ENCODE measurements at regions not wholly inside any gene's neighbourhood (a gene's known extent, or its start where the extent isn't known, plus 50 kb on each side); places are given as distances from the start of the nearest gene placed in this dataset.
"Not testable (repeated sequence)": the region's sequence is repeated elsewhere in the genome, so short reads cannot be mapped to it uniquely, and the experiment has no call there.

DNA sequence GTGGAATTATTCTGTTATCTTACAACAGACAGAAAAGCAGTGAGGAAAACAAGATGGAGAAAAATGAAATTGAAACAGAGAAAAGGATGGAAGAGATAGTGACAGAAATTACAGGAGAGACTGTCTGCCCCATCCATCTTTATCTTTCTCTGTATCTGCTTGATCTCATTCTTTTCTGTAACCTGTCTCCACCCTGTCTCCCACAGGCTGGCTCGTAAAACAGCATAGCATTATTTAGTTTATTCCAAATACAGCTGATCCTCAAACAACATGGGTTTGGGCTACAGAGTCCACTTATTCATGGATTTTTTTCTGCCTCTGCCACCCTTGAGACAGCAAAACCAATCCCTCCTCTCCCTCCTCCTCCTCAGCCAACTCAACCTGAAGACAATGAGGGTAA, 482.3 kb upstream of the JARID2 start:
- DNase-seq (ENCODE audit: low spot score) = no peak

DNA sequence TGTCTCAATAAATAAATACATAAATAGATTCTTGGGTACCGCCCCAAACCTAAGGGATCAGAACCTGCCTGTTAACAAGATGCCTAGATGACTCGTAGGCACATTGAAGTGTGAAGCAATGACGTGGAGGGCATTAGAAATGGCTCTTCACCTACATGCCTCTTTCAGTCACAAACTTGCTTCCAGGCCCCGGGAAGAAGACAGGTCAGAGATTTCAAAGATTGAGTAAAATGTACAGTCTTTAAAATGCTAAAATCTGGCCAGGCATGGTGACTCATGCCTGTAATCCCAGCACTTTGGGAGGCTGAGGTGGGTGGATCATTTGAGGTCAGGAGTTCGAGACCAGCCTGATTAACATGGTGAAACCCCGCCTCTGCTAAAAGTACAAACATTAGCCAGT, 480.8 kb upstream of the JARID2 start:
- no peak for DNase-seq (ENCODE audit: low spot score)

DNA sequence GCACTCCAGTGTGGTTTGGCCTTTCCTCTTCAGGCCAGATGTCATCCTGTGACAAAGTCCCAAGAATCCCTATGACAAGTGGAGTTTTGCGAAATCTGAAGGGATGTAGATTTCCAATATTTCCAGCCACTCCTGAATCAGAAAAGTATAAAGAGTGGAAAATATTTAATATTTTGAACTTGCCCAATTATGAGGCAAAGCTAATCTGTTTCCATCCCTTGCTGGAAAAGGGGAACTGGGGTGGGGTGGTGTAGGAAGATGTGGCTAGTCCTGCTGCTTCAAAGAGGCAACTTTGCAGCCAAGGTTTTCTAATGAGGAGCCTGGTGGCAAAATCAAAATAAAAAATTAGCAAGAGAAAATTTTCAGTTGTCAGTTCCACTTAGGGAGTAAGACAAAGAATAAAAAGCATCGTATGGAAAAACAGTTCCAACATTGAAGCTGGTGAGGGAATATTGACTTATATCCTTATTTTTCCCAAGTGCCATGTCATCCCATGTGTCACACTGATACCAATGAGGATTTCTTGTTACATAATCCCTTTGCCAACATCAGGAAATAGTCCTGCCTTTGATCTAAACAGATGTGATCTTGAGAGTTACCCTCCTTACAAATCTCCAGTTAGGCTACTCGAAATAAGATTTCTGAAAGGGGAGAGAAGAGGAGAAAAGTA, 480.0 kb upstream of the JARID2 start:
- no peak for DNase-seq (ENCODE audit: low spot score)

DNA sequence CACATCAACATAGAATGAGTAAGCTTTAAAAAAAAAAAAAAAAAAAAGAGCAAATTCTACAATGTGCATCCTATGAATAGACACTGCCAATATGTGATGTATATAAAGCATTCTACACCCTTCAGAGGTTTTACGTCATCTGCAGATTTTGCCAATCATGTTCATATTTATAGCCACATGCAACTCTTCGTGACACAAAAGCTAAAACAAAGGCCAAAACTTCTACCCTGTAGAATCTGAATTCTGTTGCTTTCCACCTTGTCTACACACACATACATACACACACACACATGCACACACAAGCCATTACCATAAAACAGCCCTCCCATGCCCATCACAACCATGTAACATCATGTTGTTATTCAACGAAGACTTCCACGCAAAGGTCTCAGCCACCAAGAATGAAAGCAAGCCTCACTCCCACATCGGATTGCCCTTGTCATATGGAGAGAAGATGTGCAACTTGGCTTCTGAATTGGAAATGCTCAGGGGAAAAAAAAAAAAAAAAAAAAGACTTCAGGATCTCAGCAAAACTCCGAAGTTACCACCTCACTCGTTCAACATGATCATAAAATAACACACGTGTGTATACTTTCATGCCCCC, 479.4 kb upstream of the JARID2 start:
- DNase-seq (ENCODE audit: low spot score) = no peak

DNA sequence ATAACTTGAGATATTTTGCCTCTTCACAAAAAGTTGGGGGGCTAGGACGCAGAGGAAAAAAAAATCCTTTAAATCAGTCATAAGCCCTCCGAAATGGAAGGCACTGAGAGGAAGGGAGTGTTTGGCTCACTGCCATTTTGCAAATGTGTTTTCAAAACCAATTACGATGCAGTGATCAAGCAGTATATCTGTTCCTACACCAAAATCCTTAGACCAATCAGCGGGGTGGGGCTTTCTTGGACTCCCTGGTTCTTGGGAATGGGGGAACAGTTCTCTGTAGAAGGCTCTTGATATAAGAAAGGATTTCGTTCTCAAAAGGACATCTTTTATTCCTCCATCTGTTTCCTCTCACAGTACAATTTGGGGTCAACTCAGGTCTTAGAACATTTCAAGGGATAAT, 478.6 kb upstream of the JARID2 start:
- no peak for DNase-seq (ENCODE audit: low spot score)

DNA sequence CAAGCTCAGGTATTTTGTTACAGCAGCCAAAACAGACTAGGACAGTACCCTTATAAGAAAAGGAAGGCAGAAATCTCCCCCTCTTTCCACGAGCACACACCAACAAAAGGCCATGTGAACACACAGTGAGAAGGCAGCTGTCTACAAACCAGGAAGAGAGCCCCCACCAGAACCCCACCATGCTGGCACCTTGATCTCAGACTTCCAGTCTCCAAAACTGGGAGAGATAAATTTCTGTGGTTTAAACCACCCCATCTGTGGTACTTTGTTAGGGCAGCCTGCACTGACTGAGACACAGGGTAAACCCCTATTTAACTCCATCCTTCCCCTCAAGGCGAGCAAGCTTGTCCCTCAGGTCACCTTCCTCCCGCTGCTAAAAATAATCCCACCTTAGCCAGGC, 475.8 kb upstream of the JARID2 start:
- no peak for DNase-seq (ENCODE audit: low spot score)

DNA sequence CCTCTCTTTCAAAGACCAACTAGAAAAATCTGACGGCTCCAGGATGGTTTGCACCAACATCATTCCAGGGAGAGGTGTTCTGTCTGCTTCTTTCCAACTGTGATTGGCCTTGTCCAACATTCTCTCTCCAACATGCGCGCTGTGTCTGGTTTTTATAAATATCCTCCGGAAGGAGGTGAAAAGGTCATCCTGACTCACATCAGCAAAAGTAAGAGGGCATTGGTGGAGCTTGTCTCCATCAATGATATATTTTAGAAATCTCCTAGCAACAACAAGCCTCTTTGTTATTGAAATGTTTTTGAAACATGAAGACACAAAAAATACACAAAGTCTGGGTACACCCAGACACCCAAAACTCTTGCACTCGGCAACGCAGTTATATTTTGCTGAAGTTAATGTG, 475.3 kb upstream of the JARID2 start:
- no peak for DNase-seq (ENCODE audit: low spot score)

DNA sequence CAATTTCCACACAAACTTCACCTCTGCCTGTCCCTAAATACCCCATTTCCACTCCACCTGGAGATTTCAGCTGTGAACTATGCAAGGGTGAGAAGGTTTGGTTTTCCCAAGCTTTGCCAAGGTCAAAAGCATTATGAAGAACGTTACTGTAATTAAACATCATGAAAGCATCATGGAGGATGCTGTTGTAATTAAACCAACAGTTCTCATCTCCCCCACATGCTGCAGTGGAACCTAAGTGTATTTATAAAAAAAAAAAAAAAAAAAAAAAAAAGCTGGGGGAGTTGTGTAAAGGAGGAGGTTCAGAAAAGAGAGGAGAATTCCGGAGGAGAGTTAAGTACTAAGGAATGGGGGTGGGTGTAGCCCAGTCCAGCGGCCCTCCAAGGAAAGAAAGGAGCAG, 474.9 kb upstream of the JARID2 start:
- no peak for DNase-seq (ENCODE audit: low spot score)

DNA sequence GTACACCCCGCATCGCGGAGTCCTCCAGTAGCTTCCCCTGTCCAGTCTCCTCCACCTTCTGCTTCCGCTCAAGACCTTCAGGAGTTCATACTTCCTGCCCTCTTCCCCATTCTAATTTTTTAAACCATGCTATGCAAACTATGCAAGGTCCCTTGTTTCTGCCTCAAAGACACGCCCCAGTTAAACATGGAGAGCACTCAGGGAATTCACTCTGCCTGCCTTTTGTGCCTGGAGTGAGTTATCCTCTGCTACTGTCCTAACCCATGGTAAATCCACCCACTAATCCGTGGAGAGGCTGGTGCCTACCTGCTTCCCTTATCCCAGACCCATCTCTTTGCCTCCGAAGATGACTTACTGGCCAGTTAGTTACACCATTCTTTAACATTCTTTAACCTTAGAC, 473.7 kb upstream of the JARID2 start:
- DNase-seq (ENCODE audit: low spot score) = no peak

DNA sequence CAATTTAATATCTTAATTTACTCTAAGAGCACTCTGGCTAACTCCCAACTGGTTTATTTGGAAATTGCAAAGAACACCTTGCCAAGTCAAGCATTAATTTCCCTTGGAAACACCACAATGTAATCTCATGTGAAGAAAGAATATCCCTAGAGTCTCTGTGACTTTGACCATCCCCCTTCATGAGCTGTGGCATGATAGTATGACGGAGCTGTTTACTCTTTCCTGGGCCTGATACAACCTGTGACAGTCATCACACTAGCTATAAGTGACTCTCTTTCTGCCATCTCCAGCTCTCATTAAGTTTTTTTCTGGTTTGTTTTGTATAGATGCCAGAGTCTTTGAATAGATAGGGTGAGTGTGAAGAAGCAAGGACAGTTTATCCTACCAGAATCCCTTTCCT, 470.3 kb upstream of the JARID2 start:
- DNase-seq (ENCODE audit: low spot score) = no peak

DNA sequence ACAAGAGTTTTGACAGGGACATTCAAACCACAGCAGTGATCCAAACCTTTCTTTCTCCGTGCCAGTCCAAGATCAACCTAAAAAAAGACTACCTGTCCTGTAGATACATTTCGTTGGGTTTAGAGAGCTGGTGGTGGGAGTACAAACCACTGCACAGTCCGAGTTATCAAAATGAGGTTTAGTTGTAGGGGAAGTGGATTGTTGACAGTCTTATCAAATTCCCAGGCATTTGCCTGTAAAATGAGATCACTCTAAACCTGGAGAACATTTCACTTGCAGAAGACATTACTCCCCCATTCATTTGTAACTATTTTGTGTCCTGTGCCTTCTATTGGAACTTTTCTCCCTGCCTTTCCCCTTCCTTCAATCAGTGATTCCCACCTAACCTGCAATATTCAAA, 469.6 kb upstream of the JARID2 start:
- DNase-seq (ENCODE audit: low spot score) = no peak

DNA sequence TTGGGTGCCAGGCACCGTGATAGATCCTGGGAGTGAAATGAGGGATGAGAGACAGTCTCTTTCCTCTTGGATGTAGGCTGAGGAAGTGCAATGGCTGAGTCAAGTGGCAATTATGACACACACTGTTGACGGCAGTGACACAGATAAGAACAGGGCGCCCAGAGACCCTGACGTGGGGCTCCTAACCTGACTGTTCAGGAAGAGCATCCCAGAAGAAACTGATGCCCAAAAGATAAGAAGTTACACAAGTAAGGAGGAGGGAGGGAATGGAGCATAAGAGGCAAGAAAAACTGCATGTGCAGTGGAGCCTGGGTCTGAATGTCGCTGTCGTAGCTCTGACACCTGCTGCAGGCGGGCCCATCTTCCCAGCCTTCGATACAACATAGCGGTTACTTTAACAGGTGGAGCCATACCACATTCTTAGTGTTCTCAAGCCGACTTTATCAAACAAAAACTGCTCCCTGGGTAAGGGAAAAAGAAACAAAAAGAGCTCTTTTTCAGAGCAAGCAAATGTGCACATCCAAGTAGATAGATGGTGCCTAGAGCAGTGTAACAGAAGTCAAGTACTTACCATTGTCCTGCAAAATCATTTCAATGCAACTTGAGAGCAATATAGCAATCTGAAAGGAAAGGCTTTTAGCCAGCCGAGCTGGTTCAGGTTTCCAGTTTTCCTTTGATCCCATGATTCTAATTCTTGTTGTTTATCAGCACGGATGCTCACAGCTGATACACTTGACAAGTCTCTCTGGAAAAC, 463.9 kb upstream of the JARID2 start:
- no peak for DNase-seq (ENCODE audit: low spot score)

DNA sequence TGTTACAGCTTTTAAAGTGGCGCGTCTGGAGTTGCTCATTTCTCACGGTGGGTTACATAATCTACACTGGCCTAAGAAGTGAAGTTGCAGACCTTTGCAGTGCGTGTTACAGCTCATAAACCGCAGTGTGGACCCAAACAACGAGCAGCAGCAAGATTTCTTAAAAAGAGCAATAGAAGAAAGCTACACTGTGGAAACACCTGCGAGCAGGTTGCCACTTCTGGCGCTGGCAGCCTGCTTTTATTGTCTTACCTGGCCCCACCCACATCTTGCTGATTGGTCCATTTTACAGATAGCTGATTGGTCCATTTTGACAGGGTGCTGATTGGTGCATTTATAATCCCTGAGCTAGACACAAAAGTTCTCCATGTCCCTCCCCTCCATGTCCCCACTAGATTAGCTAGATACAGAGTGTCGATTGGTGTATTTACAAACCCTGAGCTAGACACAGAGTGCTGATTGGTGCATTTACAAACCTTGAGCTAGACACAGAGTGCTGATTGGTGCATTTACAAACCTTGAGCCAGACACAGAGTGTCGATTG, 462.9 kb upstream of the JARID2 start:
- not testable (repeated sequence) for DNase-seq (ENCODE audit: low spot score)

DNA sequence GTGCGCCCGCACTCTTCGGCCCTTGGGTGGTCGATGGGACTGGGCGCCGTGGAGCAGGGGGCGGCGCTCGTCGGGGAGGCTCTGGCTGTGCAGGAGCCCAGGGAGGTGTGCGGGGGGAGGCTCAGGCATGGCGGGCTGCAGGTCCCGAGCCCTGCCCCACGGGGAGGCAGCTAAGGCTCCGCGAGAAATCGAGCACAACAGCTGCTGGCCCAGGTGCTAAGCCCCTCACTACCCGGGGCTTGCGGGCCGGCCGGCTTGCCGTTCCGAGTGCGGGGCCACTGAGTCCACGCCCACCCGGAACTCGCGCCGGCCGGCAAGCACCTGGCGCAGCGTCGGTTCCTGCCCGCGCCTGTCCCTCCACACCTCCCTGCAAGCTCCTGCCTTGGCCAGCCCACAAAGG, 462.3 kb upstream of the JARID2 start:
- no peak for DNase-seq (ENCODE audit: low spot score)

DNA sequence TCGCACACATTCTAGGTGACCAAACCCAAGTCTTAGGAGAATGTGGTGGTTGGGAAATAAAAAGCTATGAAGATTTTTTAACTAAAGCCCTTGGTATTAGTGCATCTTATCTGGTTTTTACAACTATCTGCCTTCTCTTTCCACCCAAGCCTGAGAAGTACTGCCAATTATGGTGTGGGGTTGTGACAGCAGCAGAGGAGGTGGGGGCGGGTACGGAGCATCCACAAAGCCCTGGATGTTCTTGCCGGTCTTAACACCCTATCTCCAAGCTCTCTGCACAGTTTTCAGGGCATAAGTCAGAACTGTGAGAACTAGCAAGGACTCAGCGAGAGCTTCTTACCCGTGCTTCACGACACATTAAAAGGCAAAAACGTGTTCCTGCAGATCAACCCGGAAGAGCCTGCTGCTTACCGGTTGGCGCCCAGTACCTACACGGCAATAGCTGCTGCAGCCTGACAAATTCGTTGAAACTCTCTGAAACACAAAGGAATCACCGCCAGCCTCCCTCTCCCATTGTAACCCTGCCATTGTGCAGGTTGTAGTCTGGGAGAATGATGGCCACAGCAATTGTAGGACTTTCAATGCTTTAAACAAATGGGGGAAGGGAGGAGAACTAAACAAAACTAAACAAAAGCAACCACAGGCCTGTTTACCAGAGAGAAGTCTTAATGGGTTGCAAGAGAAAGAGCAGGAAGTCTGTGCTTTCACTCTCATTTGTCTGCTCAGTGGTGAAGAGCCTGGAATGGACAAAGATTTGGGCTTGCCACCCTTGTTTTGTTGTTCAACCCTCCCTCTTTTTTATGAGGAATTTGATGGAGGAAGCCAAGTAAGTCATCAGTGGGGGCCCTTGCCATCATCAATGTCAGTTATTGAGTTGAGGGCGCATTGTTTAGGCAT, 461.0 kb upstream of the JARID2 start:
- DNase-seq (ENCODE audit: low spot score) = peak; percentile 42

DNA sequence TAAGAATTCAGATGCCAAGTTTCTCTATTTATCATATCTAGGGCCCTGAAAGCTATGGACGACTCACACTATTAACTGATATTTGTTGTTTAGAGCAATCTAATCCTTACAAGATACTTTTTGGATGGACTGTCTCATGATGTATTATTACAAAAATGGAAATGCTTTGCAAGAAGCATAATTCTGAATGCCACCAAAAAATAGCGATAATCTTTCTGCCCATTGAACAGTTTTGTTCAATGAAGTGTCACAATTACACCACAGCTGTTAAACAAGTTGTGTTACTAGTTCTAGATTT, 460.4 kb upstream of the JARID2 start:
- DNase-seq (ENCODE audit: low spot score) = no peak

DNA sequence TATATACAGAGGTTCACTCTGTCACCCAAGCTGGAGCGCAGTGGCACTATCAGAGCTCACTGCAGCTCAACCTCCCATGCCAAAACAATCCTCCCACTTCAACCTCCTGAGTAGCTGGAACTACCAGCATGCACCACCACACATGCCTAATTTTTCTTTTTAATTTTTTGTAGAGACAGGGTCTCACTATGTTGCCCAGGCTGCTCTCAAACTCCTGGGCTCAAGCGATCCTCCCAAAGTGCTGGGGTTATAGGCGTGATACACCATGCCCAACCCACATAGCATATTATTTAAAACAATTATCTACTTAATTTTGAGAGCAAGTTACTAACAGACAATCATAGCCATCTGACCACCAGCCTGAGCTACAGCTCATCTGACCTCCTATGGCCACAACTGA, 459.9 kb upstream of the JARID2 start:
- DNase-seq (ENCODE audit: low spot score) = no peak

DNA sequence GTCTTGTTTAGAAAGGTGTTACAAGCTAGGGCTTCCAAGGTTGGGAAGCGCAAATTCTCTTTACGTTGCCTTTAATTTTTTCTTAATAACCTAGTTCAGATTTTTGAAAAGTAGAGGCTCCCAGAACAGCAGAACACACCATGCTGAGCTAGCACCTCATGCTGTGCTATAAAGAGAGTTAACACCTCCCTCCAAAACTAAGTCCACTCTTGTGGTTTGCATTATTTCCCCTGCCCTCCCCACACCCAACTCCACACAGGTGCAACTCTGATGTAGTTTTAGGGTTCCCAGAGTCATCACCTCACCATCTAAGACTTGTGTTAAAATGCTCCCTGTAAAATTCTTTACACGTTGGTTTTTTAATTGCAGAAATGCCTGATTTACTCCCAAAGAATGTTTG, 459.4 kb upstream of the JARID2 start:
- DNase-seq (ENCODE audit: low spot score) = no peak

DNA sequence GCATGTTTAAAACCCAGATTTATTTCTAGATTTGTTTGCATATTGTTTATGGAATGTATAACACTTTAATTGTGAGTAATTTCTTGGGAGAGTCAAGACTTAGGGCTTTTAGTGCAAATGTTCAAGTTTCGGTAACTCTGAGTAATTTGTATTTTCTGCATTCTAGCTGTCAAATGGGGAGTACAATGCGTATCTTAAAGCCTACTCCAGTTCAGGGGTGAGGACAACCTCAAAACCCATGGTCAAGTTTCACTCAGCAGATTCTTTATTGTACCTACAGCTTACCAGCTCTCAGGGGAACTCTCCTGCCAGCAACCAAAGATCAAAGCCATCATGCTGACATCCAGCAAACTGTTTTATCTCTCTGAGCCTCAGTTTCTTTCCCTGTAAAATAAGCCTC, 458.6 kb upstream of the JARID2 start:
- no peak for DNase-seq (ENCODE audit: low spot score)

DNA sequence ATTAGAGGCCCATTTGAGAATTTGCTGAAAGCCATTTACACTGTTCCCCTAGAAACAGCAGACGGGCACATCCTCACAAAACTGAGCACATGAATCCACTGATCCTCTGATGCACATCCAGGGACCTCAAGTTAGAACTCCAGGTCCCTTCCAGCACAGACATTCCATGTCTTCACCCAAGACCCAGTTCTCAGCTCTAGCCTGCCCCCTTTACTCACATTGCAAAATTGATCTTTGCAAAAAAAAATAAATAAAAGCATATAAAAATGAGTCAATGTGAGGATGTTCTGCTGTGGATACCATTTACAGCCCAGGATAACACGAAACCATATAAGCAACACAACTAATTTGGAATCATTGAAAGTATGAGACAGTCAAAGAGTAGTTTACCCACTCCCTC, 458.2 kb upstream of the JARID2 start:
- DNase-seq (ENCODE audit: low spot score) = no peak

DNA sequence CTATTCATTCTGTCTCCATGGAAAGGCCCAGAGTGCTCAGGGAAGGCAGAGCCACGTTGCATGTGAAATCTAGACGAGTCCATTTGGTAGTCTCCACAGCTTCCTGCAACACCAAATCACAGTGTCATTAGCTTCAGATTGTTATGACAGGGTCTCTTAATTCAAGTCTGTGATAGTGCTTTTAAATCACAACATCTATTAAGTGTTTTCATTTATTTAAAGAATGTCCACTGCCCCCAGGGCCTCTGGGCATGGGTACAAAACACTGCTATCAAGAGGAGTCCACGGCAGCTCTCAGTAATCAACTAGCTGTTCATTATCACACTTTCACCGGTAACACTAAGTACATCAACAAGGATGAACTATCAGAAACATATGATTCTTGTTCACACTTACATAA, 455.9 kb upstream of the JARID2 start:
- no peak for DNase-seq (ENCODE audit: low spot score)

DNA sequence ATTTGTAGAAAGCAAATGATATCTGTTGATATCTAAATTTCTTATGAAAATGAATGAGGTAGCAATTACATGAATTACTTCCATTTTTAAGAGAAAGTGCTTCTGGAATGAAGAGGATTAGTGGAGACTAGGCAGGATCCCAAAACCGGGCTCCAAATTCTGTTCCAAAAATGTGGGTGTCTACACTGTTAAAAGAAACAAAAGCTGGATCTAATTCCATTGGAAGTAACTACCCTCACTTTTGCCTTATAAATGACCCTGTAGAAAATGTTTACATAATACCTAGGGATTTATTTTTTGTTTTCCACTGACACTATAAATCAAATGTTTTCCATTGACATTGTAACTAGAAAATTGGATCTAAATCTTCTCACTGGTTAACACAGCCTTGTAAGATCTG, 454.9 kb upstream of the JARID2 start:
- no peak for DNase-seq (ENCODE audit: low spot score)

DNA sequence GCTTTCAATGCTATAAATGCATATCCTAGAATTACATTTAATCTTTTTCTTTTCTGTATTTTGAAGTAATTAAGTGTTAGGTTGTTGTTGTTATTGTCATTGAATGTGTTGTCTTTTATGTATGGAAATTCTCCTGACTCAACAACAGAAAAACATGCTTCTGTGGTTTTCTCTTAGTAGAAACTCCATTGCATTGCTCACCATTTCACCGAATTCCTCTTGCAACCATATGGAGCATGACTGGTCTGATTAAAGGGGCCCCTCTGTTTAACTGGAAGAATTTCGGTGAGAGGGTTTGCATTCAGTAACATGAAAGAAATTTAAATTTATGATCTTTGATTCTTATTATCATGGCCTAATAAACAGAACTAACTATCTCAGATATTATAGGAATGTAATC, 454.3 kb upstream of the JARID2 start:
- no peak for DNase-seq (ENCODE audit: low spot score)
